Immature natural killer cell (primary cell): ENCODE measurements at regions not wholly inside any gene's neighbourhood (a gene's known extent, or its start where the extent isn't known, plus 50 kb on each side); places are given as distances from the start of the nearest gene placed in this dataset.
"Not testable (repeated sequence)": the region's sequence is repeated elsewhere in the genome, so short reads cannot be mapped to it uniquely, and the experiment has no call there.

ENCODE experiments used
- DNase-seq, 3 donors: peaks; one replicate each; pipeline ENCODE4 v3.0.0; 2022; ENCODE audit warnings: mixed read lengths in 1 of 3
- H3K27ac Mint-ChIP-seq, 6 donors: one replicate each; pipeline ENCODE4 v1.8.0; 2020; ENCODE audit warnings: mixed read lengths in 6 of 6, mild to moderate bottlenecking in 5 of 6, inconsistent platforms in 4 of 6, moderate library complexity in 3 of 6
- H3K27me3 Mint-ChIP-seq, 3 donors: one replicate each; pipeline ENCODE4 v1.8.0; 2020 to 2021; ENCODE audit warnings: low read depth in 3 of 3, mild to moderate bottlenecking in 3 of 3, mixed read lengths in 3 of 3, moderate library complexity in 3 of 3, inconsistent platforms in 1 of 3
- H3K36me3 Mint-ChIP-seq, 3 donors: one replicate each; pipeline ENCODE4 v1.8.0; 2020; ENCODE audit warnings: mixed read lengths in 3 of 3, inconsistent platforms in 2 of 3, mild to moderate bottlenecking in 2 of 3
- H3K4me1 Mint-ChIP-seq, 2 donors: one replicate each; pipeline ENCODE4 v1.8.0; 2020; ENCODE audit warnings: inconsistent platforms in 2 of 2, mild to moderate bottlenecking in 2 of 2, mixed read lengths in 2 of 2, moderate library complexity in 1 of 2
- H3K4me3 Mint-ChIP-seq, 5 donors: one replicate each; pipeline ENCODE4 v1.8.0; 2020; ENCODE audit warnings: mild to moderate bottlenecking in 5 of 5, mixed read lengths in 5 of 5, inconsistent platforms in 3 of 5, moderate library complexity in 3 of 5
- H3K9me3 Mint-ChIP-seq, 6 donors: one replicate each; pipeline ENCODE4 v1.8.0; 2020; ENCODE audit warnings: mild to moderate bottlenecking in 6 of 6, mixed read lengths in 6 of 6, inconsistent platforms in 4 of 6, moderate library complexity in 3 of 6

DNA sequence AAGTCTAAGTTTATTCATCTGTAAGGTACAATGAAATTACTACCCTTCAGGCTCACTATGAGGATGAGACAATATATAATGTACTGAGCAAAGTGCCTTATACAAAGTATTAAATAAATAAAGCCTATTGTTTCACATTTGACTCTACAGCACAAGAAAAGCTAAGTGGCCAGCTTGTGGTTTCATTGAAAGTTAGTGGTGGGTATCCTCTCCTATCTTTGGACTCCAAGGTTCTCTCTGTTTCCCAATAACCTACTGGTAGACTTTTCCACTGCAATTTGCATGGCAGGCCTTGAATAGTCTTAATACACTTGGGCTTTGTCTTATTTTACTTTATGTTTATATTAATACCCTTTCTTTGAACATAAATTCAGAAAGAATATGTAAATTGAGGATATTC lies 262.7 kb downstream of the DEPDC1B start:
- Mint-ChIP-seq H3K9me3 (peaks cover 0 to 12% (median 5%) of the 10 kb centered on the region in 6 donors), H3K4me3 (no peak overlapping the region), H3K36me3 (peaks cover 0 to under 1% (median 0%) of the 10 kb centered on the region in 3 donors), H3K4me1 (no peaks in the 10 kb centered on the region), H3K27ac (no peak overlapping the region), H3K27me3 (peaks cover 0 to 3% (median 0%) of the 10 kb centered on the region in 3 donors)
- DNase-seq, result no peak

DNA sequence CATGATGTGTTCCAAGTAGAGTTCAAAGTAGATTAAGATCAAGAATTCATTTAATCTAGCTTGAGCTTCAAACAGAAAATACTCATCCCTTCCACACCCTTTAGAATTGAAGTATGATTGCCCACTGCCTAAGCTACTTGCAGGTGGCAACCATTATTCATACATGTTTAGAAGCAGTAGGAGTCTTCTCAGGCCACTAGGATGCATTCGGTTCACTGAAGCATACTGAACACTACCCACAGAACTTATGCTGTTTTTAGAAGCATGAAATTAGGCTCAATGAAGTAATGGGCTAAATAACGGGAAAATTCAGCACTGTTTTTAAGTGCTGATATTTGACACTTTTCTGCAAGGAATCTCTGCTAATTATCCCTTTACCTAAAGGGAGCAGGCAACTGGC lies 263.4 kb downstream of the DEPDC1B start:
- H3K27me3 Mint-ChIP-seq, result peaks cover 0 to 3% (median 0%) of the 10 kb centered on the region in 3 donors
- H3K27ac Mint-ChIP-seq, result no peak overlapping the region
- peaks cover 0 to 4% (median 0%) of the 10 kb centered on the region in 3 donors for H3K36me3 Mint-ChIP-seq
- H3K4me3 Mint-ChIP-seq, result no peak overlapping the region
- H3K4me1 Mint-ChIP-seq, result no peaks in the 10 kb centered on the region
- DNase-seq, result no peak
- H3K9me3 Mint-ChIP-seq, result peaks cover 4 to 17% (median 7%) of the 10 kb centered on the region in 6 donors

DNA sequence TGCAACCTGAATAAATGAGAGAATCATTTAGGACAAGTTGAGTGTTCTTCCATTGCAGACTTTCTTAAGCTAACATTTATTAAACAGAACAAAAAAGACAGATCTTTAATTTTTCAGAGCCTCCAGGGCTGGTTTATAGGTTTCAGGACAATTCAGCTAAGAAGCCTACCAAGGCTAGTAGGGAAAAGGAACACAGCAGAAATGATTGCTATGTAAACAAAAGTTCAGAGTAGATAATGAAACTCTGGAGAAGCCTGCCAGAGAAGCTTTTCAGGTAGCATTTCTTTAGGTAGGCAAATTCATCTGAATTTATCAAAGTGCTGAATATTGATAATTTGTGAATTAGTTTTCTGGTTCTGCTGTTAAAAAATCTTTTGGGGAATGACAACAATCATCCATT lies 264.2 kb downstream of the DEPDC1B start:
- H3K4me1 Mint-ChIP-seq, result no peaks in the 10 kb centered on the region
- peaks cover 0 to 4% (median 0%) of the 10 kb centered on the region in 3 donors for H3K36me3 Mint-ChIP-seq
- no peak overlapping the region for H3K4me3 Mint-ChIP-seq
- H3K9me3 Mint-ChIP-seq, result peaks cover 4 to 17% (median 6%) of the 10 kb centered on the region in 6 donors
- H3K27me3 Mint-ChIP-seq, result peaks cover 0 to 3% (median 0%) of the 10 kb centered on the region in 3 donors
- no peak for DNase-seq
- H3K27ac Mint-ChIP-seq, result no peak overlapping the region

DNA sequence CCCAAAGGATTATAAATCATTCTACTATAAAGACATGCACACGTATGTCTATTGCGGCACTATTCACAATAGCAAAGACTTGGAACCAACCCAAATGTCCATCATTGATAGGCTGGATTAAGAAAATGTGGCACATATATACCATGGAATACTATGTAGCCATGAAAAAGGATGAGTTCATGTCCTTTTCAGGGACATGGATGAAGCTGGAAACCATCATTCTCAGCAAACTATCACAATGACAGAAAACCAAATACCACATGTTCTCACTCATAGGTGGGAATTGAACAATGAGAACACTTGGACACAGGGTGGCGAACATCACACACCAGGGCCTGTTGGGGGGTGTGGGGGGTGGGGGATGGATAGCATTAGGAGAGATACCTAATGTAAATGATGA lies 273.8 kb downstream of the DEPDC1B start:
- H3K27ac Mint-ChIP-seq, H3K4me1 Mint-ChIP-seq, H3K27me3 Mint-ChIP-seq, DNase-seq, H3K36me3 Mint-ChIP-seq, H3K4me3 Mint-ChIP-seq: not testable (repeated sequence)
- H3K9me3 Mint-ChIP-seq, result peaks cover 5 to 19% (median 12%) of the 10 kb centered on the region in 6 donors

DNA sequence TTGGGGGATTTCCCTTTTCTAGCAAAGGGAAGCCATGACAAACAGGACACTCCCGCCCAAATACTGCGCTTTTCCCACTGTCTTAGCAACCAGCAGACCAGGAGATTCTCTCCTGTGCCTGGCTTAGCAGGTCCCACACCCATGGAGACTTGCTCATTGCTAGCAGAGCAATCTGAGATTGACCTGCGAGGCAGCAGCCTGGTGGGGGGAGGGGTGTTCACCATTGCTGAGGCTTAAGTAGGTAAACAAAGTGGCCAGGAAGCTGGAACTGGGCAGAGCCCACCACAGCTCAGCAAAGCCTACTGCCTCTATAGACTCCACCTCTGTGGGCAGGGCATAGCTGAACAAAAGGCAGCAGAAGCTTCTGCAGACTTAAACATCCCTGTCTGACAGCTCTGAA lies 279.2 kb downstream of the DEPDC1B start:
- DNase-seq, H3K27ac Mint-ChIP-seq, H3K36me3 Mint-ChIP-seq, H3K4me3 Mint-ChIP-seq, H3K27me3 Mint-ChIP-seq: not testable (repeated sequence)
- H3K4me1 Mint-ChIP-seq, result peaks cover 5 to 19% of the 10 kb centered on the region in 2 donors
- H3K9me3 Mint-ChIP-seq, result peaks cover 8 to 22% (median 15%) of the 10 kb centered on the region in 6 donors

DNA sequence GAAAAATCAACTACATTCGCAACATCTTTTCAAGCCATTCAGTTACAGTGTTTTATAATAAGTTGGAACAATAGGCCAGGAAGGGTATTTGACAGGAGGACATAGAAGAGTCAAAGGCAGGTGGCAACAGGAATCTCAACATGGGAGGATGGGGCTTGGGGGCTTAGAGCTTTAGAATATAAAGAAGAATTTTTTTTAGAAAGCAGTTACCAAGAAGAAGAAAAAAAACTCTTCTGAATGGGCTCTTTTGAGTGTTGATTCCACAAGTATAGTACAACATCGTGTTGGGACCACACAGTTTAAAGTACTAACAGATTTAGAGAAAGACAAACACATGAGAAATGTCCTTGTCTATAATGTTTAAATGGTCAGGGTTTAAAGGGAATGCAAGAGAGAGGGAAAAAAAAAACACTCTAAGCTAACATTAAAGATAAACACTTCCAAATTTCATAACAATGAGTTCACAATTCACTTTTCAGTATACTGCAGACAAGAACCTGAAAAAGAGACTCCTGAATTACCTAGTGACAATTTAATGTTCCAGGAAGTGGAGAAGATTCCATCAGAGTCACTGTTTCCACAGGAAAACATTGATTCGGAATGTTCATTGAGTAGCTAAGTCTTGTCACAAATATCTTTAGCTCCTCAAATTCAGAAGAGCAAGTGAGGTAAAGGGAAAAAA lies 282.3 kb downstream of the DEPDC1B start:
- H3K27ac Mint-ChIP-seq, result no peak overlapping the region
- H3K4me3 Mint-ChIP-seq, result no peak overlapping the region
- no peak for DNase-seq
- H3K4me1 Mint-ChIP-seq, result peaks cover 5 to 20% of the 10 kb centered on the region in 2 donors
- H3K27me3 Mint-ChIP-seq, result peaks cover 0 to 2% (median 2%) of the 10 kb centered on the region in 3 donors
- H3K9me3 Mint-ChIP-seq, result peaks cover 3 to 22% (median 8%) of the 10 kb centered on the region in 6 donors
- no peaks in the 10 kb centered on the region for H3K36me3 Mint-ChIP-seq

DNA sequence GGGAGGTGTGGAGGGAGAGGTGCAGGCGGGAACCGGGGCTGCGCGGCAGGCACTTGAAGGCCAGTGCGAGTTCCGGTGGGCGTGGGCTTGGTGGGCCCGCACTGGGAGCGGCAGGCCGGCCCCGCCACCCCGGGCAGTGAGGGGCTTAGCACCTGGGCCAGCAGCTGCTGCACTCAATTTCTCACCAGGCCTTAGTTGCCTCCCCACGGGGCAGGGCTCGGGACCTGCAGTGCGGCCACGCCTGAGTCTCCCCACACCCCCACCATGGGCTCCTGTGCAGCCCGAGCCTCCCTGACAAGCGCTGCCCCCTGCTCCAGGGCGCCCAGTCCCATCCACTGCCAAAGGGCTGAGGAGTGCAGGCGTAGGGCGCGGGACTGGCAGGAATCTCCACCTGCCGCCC lies 284.5 kb downstream of the DEPDC1B start:
- H3K36me3 Mint-ChIP-seq, result no peaks in the 10 kb centered on the region
- H3K4me1 Mint-ChIP-seq, result peaks cover 5 to 20% of the 10 kb centered on the region in 2 donors
- no peak overlapping the region for H3K4me3 Mint-ChIP-seq
- H3K27me3 Mint-ChIP-seq, result peaks cover 0 to 2% (median 0%) of the 10 kb centered on the region in 3 donors
- no peak overlapping the region for H3K27ac Mint-ChIP-seq
- H3K9me3 Mint-ChIP-seq, result peaks cover 0 to 13% (median 7%) of the 10 kb centered on the region in 6 donors
- DNase-seq, result no peak

DNA sequence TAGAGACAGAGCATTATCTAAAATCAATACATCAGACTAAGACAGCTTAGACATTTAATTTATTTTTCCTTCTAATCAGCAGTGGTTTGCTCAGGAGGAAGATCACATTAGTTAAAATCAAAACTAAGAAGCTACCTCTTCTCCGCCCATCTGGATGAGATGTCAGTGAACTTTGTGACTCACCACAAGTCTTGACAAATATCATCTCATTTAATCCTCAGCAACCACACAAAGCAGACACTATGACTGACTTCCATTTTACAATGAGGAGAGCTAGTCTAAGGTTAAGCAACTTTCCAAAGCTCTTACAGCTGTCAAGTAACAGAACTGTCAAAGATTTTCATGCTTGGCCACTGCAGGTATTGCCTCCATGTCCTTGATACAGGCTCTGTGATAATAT lies 289.5 kb downstream of the DEPDC1B start:
- H3K9me3 Mint-ChIP-seq, result peaks cover 0 to 8% (median 0%) of the 10 kb centered on the region in 6 donors
- H3K27me3 Mint-ChIP-seq, result peaks cover 0 to 2% (median 0%) of the 10 kb centered on the region in 3 donors
- peaks cover 0 to 4% (median 0%) of the 10 kb centered on the region in 3 donors for H3K36me3 Mint-ChIP-seq
- DNase-seq, result no peak
- no peak overlapping the region for H3K4me3 Mint-ChIP-seq
- H3K27ac Mint-ChIP-seq, result no peak overlapping the region
- H3K4me1 Mint-ChIP-seq, result no peaks in the 10 kb centered on the region

DNA sequence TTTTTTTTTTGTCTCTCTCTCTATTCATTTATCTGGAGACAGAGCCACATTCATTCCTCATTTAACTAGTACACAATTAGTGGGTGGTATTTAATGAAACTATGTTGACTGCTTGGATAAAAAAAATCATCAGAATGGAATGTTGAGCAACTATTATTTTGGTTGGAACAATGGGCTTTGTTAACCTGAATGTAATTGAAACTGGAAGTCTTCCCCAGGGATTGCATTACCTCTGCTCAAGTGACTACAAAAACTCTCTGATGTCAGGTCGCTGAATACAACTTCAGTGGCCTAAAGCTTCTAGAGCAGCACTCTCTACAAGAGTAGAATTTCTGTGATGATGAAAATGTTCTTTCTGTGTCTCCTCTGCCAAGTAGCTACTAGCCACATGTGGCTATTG lies 295.8 kb downstream of the DEPDC1B start:
- no peak for DNase-seq
- H3K27me3 Mint-ChIP-seq, result peaks cover 0 to 3% (median 2%) of the 10 kb centered on the region in 3 donors
- H3K4me1 Mint-ChIP-seq, result no peaks in the 10 kb centered on the region
- H3K9me3 Mint-ChIP-seq, result peaks cover 0 to 6% (median 3%) of the 10 kb centered on the region in 6 donors
- peaks cover 0 to 4% (median 0%) of the 10 kb centered on the region in 3 donors for H3K36me3 Mint-ChIP-seq
- no peak overlapping the region for H3K27ac Mint-ChIP-seq
- H3K4me3 Mint-ChIP-seq, result no peak overlapping the region

DNA sequence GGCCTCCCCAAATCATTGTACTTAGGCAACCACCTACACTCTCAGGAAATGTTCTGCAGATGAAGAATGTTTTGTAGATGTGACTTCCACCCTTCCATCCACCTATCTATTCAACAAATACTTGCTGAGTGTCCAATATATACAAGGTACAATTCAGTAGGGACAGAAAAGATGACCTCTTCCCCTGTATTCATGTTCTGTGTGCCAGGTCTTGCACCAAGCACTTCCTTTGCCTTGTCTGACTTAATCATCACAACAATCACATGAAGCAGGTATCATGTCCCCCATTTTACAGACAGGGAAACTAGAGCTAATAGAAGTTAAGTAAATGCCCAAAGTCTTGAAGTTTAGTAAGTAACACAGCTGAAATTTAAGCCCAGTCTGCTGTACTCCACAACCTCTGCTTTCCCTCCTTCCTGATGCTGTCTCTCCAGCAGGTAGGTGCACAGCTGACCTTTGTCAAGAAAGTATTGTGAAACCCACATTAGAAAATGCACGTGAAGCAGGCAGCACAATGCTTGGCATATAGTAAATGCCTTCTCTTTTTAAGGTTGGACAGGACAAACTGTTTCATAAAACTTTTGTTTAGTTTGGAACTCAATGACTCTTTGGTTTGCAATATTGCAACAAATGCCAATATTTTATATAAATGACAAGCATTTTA lies 296.5 kb downstream of the DEPDC1B start:
- Mint-ChIP-seq H3K27ac (no peak overlapping the region), H3K4me1 (no peaks in the 10 kb centered on the region)

DNA sequence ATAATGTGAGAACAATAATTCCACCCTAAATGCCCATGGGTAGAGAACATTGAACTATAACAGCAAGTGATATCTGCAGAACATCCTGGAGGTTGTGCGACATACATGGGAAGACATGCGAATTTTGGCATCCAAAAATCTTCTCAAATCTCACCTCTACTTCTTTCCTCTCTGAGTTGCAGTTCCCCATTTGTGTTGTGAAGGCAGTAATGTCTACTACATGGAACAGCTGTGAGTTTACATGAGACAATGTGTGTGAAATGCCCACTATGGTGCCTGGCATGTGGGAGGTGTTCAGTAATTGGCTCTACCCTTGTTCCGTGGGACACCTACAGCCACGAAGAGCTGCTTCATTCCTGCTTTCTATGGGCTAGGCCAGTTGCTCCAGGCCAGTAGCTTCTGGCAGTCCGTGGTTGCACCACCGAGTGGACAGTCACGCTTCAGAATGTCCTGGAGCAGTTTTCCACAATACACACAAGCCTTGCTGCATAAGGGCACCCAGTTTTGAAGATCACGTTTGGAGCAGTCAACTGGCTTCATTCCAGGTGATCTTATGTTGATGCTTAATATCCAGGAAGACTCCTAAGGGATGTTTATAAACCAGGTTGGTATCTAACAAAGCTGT lies 297.7 kb downstream of the DEPDC1B start:
- Mint-ChIP-seq H3K9me3 (peaks cover 0 to 6% (median 3%) of the 10 kb centered on the region in 6 donors), H3K36me3 (peaks cover 0 to 4% (median 0%) of the 10 kb centered on the region in 3 donors), H3K4me1 (no peaks in the 10 kb centered on the region), H3K27me3 (peaks cover 0 to 3% (median 2%) of the 10 kb centered on the region in 3 donors), H3K4me3 (no peak overlapping the region), H3K27ac (no peak overlapping the region)
- DNase-seq, result no peak

More for the DNA sequence above, 296.5 kb downstream of the DEPDC1B start:
- DNase-seq, result no peak
- H3K36me3 Mint-ChIP-seq, result peaks cover 0 to 4% (median 0%) of the 10 kb centered on the region in 3 donors
- H3K9me3 Mint-ChIP-seq, result peaks cover 0 to 6% (median 3%) of the 10 kb centered on the region in 6 donors
- no peak overlapping the region for H3K4me3 Mint-ChIP-seq
- peaks cover 0 to 3% (median 2%) of the 10 kb centered on the region in 3 donors for H3K27me3 Mint-ChIP-seq

DNA sequence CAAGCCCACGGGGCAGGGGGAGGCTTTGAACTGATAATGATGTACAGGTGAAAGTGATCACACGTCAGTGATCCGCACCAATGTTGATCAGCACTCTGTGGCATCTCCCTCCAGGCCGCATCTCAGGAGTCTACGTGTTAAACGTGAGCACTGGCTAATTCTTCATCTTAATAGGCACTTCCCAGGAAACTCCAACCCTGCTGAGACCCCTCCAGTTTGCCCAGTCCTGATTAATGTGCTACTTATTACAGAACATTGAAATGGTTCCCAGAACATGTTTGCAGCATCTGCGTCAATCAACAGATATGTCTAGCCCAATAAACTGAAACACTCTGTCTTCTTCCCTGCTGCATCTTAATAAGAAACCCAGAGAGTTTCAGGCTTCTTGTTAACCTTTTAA lies 298.4 kb downstream of the DEPDC1B start:
- Mint-ChIP-seq H3K9me3 (peaks cover 0 to 6% (median under 1%) of the 10 kb centered on the region in 6 donors), H3K4me3 (no peak overlapping the region), H3K36me3 (no peaks in the 10 kb centered on the region), H3K27me3 (peaks cover 0 to 3% (median 0%) of the 10 kb centered on the region in 3 donors), H3K27ac (no peak overlapping the region), H3K4me1 (no peaks in the 10 kb centered on the region)
- no peak for DNase-seq

DNA sequence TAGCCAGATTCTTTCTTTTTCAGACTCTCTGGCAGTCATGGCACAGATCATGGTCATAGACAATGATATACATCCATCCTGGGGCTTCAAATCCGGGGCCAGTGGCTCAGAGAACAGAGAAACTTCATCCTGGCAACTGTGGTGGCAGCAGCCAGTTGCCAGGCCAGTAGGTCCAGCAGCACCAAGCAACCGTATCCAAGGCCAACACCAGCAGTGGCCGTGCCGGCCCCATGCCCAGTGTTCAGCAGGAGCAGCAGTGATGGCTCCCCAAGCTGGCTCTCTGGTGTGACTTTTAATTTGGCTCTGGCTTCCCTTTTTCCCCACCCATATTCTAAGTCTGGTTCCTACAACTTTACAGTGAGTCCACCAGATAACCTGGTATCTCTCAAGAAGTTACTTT lies 300.5 kb downstream of the DEPDC1B start:
- Mint-ChIP-seq H3K36me3 (no peaks in the 10 kb centered on the region), H3K27ac (no peak overlapping the region), H3K27me3 (peaks cover 0 to 3% (median 0%) of the 10 kb centered on the region in 3 donors), H3K9me3 (peaks cover 0 to 8% (median 0%) of the 10 kb centered on the region in 6 donors), H3K4me1 (no peaks in the 10 kb centered on the region), H3K4me3 (no peak overlapping the region)
- DNase-seq, result no peak
